ENCODE measurements at regions not wholly inside any gene's neighbourhood (a gene's known extent, or its start where the extent isn't known, plus 50 kb on each side); places are given as distances from the start of the nearest gene placed in this dataset.
"Not testable (repeated sequence)": the region's sequence is repeated elsewhere in the genome, so short reads cannot be mapped to it uniquely, and the experiment has no call there.

DNA sequence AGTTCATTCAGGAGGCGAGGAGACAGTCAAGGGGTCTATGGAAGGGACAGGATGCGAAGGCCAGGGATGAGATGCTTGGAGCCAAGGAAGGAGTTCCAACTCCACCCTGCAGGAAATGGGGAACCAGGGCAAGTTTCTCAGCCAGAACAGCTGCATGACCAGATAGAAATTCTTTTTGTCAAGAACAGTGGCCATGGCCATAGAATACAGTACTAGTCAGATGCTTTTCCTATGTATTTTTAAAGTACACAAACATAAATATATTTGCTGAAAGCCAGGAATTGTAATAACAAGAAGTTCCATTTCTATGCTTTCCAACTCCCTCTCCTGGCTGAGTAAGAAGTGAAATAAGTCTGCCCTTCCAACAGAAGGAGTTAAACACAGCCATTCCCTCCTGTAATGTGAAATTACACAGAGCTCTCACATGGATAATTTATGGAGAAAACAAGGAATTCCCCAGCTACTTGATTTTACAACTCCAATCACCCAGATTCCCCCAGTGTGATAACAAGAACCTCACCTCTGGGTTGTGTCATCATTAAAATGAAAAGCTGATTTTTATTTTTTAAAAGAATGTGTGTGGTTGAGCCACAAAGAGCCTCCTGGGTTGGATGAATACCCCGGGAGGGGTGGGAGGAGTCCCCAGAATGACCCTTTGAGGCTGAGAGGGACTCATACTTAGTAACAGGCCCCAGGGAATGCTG lies 124.6 kb upstream of the ARHGEF3 start:
- no peak for DNase-seq (ENCODE audit: low spot score)

DNA sequence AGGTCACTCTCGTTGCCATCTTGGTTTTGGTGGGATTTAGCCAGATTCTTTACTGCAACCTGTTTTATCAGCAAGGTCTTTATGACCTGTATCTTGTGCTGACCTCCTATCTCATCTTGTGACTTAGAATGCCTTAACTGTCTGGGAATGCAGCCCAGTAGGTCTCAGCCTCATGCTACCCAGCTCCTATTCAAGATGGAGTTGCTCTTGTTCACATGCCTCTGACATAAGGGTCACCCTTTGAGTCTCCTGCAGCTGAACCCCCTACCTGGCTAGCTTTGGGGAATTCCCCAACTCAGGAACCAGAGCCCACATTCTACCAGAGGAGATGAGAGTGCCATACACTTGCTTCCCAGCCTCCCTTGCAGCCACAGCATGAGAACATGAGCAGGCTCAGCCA lies 123.0 kb upstream of the ARHGEF3 start:
- not testable (repeated sequence) for DNase-seq (ENCODE audit: low spot score)

- no peak for DNase-seq (ENCODE audit: low spot score)
These were observed 121.9 kb upstream of the ARHGEF3 start for GRCh38 chr3:56923526-56924224.

- no peak for DNase-seq (ENCODE audit: low spot score)
These were observed 120.1 kb upstream of the ARHGEF3 start for GRCh38 chr3:56921573-56922453.

DNA sequence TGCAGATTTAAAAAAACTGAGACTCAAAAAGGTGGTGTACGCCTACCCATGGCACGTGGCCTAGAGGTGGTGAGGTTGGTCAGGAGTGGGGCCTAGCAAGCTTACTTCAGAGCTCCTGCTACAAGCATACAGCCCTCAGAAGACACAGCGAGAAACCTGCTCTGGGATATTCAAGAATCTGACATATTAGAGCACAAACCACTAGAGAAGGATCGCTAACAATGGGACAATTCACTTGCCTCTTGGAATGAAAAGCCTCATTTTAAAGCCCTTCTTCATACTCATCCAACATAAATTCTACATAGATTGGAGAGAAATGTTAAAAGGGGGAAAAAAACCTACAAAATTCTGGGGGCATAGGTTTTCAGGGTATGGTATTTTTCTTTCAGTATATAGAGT lies 118.0 kb upstream of the ARHGEF3 start:
- DNase-seq (ENCODE audit: low spot score) = peak; percentile 37

DNA sequence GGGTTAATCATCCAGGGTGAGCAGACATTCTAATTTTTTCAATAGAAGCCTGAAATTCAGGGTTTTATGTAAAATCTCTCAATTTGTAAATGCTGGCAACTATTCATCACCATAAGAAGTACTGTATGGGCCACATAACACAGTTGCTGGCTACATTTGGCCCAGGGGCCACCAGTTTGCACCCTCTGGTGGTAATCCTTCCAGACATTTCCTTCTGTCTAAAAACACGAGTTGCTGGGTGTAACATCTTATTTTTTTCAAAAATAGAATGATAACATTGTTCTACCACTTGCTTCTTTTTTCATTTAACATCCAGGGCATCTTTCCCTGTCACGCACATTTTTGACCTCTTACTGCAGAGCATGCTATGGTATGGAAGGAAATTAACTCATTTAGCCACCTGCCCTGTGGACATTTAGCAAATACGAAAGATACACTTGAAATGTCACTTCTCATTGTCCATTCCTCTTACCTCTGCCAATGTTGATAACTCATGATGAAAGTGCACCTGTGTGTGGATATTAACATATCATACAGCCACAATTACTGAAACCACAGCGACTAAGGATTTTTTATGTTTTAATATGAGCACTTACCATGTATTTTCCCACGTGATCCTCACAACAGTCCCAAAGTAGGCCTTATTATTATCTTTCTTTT lies 117.5 kb upstream of the ARHGEF3 start:
- DNase-seq (ENCODE audit: low spot score) = no peak

DNA sequence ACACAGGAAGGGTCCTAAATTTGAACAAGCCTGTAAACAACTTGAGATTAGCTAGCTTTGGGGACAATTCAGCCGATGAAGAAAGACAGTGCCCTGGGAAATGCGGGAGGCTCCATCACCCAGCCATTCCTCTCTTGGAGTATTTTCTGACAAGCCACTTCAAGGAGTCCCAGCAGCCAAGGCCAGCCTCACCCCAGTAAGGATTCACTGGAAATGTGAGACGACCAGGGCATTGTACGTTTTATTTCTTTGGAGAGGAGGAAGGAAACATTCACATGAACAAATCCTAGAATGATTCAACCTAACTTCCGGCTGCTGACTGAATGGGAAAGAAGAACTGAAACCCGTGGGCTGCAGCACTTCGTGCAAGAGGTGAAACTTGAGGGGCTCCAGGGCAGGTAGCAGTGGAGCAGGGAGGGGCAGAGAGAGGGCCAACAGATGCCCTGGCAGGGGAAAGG lies 116.4 kb upstream of the ARHGEF3 start:
- no peak for DNase-seq (ENCODE audit: low spot score)

DNA sequence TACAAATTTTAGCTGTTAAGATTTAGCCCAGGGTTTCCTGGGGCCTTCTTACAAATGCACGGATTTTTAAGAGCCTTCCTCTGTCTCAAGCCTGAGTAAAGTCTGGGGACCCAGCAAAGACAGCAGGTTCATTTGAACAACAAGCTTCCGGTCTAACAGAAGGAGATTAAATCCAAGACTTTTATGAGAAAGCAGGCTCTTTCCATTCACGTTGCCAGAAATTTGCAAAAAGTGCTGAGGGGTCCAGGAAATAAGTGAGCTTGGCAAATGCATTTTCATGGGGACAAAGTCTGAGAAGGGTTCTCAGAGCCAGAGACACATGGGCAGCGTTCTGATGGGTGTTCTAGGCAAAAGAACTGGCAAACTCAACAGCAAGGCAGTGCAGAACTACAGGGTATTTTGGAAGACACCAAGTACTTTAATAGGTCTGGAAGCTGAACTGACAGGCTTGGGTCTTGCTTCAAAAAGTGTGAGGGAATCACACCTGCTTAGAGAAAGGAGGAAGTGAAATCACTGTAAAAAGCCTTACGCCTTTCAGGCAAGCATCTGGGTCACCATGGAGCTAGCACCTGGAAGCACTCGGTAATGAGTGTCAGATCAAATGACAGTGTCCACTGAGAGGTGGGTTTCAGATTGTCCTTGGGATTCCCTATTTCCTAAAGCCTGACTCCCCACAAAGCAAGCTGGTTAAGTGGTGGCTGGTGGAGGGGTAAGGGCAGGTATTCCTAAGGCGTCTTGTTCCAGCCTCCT lies 115.8 kb upstream of the ARHGEF3 start:
- DNase-seq (ENCODE audit: low spot score) = no peak

DNA sequence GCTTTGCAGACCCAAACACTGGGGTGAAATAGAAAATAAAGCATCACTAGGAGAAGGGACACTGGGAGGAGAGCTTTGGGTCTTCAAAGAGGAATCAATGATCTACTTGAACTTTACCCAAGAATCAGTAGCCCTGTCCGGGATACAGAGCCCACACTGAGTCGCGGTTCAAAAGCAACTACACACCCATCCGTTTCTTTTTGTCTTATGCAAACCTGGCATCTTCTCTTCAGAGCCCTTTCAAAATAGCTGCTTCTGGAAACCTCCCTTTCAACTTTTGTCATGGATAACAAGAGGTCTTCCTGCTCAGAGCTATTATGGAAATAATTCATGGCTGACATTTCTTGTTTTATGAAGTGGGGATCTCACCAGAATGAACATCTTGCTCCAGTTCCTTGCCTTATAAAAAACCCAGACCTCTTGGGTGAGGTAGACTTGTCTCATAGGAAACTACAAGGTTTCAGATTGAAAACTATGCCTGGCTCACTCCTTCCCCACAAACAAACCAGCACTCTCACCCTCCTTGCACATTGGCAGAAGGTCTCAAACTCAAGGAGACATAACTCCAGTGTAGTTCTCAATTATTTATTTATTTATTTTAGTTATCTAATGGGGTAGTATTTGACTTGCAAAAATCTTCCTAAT lies 115.1 kb upstream of the ARHGEF3 start:
- no peak for DNase-seq (ENCODE audit: low spot score)

- DNase-seq (ENCODE audit: low spot score) = peak; percentile 55
These were observed 114.3 kb upstream of the ARHGEF3 start for GRCh38 chr3:56915966-56916586.

- DNase-seq (ENCODE audit: low spot score) = no peak
These were observed 112.9 kb upstream of the ARHGEF3 start for GRCh38 chr3:56914646-56915045.

DNA sequence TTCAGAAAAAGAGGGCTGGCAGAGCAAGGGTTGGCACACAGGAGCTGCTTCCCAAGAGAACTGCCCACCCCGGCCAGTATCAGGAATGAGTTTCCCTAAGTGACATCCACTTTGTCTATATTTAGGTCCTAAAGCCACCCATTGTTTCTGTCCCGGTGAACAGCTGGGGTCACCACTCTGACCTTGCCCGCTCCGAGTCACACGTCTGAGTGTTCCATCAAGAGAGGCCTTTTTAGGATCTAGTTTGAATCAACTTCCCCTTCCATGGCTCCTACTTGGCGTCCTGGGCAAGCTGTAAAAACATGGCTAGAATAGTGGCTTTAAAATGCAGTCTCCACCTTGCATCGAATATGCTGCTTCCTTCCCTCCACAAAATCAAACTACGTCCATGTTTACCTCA lies 109.6 kb upstream of the ARHGEF3 start:
- no peak for DNase-seq (ENCODE audit: low spot score)

DNA sequence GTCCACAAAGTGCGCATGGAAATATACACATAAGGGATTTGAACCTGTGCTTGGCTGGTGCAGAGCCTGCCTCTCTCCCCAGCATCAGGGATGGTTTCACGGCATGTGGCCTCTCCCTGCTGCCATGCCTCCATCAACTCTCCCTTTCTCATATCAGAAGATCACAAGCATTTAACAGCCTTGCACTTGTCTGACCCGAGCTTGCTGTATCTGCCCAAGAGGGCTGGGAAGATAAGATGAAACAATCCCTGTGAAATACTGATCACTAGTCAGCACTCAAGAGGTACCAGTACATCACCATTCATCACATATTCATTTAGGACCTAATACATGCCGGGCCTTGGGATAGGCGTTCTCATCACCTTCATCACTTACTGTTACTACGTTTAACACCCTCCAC lies 107.6 kb upstream of the ARHGEF3 start:
- DNase-seq (ENCODE audit: low spot score) = no peak

- no peak for DNase-seq (ENCODE audit: low spot score)
These were observed 106.3 kb upstream of the ARHGEF3 start for GRCh38 chr3:56908004-56908403.

GRCh38 chr3:56904552-56905215 lies 102.9 kb upstream of the ARHGEF3 start:
- no peak for DNase-seq (ENCODE audit: low spot score)

- DNase-seq (ENCODE audit: low spot score) = no peak
These were observed 101.6 kb upstream of the ARHGEF3 start for GRCh38 chr3:56903231-56903782.

GRCh38 chr3:56902468-56903160 lies 100.9 kb upstream of the ARHGEF3 start:
- no peak for DNase-seq (ENCODE audit: low spot score)

DNA sequence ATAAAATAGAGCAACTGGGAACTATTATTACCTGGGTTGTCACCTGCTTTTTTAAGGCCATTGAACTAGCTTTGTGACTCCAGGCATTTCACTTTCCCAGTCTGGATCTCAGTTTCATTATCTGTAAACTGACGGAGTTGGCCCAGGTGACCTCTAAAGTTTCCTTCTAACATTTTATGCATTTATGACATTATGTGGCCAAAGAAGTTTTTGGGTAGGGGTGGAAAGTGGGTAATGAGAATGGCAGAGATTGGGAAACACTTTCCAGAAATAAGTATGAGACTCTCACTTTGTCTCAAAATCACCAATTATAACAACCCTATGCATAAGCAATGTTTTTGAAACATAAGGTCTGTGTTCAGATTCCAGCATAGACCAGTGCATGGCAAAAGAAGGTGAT lies 99.1 kb upstream of the ARHGEF3 start:
- no peak for DNase-seq (ENCODE audit: low spot score)

GRCh38 chr3:56899851-56900250 lies 98.1 kb upstream of the ARHGEF3 start:
- DNase-seq (ENCODE audit: low spot score) = no peak
